ENCODE measurements at regions not wholly inside any gene's neighbourhood (a gene's known extent, or its start where the extent isn't known, plus 50 kb on each side); places are given as distances from the start of the nearest gene placed in this dataset.
"Not testable (repeated sequence)": the region's sequence is repeated elsewhere in the genome, so short reads cannot be mapped to it uniquely, and the experiment has no call there.

GRCh38 chr9:40111571-40111970 is 756.1 kb downstream of the SPATA31A1 start:
- TF ChIP-seq POLR2A, CTCF (IDR thresholded peaks at IDR 0.05): not testable (repeated sequence)
